AG20443 (cell line): ENCODE measurements at regions not wholly inside any gene's neighbourhood (a gene's known extent, or its start where the extent isn't known, plus 50 kb on each side); places are given as distances from the start of the nearest gene placed in this dataset.
"Not testable (repeated sequence)": the region's sequence is repeated elsewhere in the genome, so short reads cannot be mapped to it uniquely, and the experiment has no call there.

Experiments used
- DNase-seq: peaks from one replicate; pipeline ENCODE4 v3.0.0; 2012; ENCODE audit warnings: low spot score, mixed read lengths

GRCh38 chr7:96827701-96828100, 118.1 kb upstream of the SEM1 start:
- DNase-seq = no peak

- not testable (repeated sequence) for DNase-seq
These were observed 119.5 kb upstream of the SEM1 start for GRCh38 chr7:96829121-96829520.

GRCh38 chr7:96831446-96831845, 121.8 kb upstream of the SEM1 start:
- DNase-seq = no peak

- DNase-seq = no peak
These were observed 122.5 kb upstream of the SEM1 start for GRCh38 chr7:96832092-96832662.

GRCh38 chr7:96833676-96834453, 124.2 kb upstream of the SEM1 start:
- DNase-seq = no peak

- DNase-seq = no peak
These were observed 126.8 kb upstream of the SEM1 start for GRCh38 chr7:96836456-96836855.

- no peak for DNase-seq
These were observed 127.9 kb upstream of the SEM1 start for GRCh38 chr7:96837593-96837992.

GRCh38 chr7:96838481-96838880, 128.8 kb upstream of the SEM1 start:
- no peak for DNase-seq

GRCh38 chr7:96855139-96855538, 145.5 kb upstream of the SEM1 start:
- no peak for DNase-seq

GRCh38 chr7:96855691-96856090, 146.0 kb upstream of the SEM1 start:
- DNase-seq = no peak

GRCh38 chr7:96869538-96869937, 135.8 kb upstream of the DLX6 start:
- DNase-seq = no peak

GRCh38 chr7:96870185-96870584, 135.2 kb upstream of the DLX6 start:
- DNase-seq = no peak

GRCh38 chr7:96870934-96871333, 134.4 kb upstream of the DLX6 start:
- no peak for DNase-seq

- no peak for DNase-seq
These were observed 117.9 kb upstream of the DLX6 start for GRCh38 chr7:96887426-96887825.

- DNase-seq = no peak
These were observed 106.2 kb upstream of the DLX6 start for GRCh38 chr7:96899108-96899507.

- DNase-seq = no peak
These were observed 103.4 kb upstream of the DLX6 start for GRCh38 chr7:96901822-96902445.

GRCh38 chr7:96903906-96904305, 101.4 kb upstream of the DLX6 start:
- no peak for DNase-seq

- peak; percentile 15 for DNase-seq
These were observed 94.9 kb upstream of the DLX6 start for GRCh38 chr7:96910486-96910885.

GRCh38 chr7:96915029-96915428, 90.3 kb upstream of the DLX6 start:
- no peak for DNase-seq

GRCh38 chr7:96920064-96920463, 85.3 kb upstream of the DLX6 start:
- no peak for DNase-seq

GRCh38 chr7:96920713-96921112, 84.6 kb upstream of the DLX6 start:
- no peak for DNase-seq

GRCh38 chr7:96921231-96921630, 84.1 kb upstream of the DLX6 start:
- DNase-seq = no peak

- DNase-seq = no peak
These were observed 83.6 kb upstream of the DLX6 start for GRCh38 chr7:96921771-96922170.
